ENCODE measurements at regions not wholly inside any gene's neighbourhood (a gene's known extent, or its start where the extent isn't known, plus 50 kb on each side); places are given as distances from the start of the nearest gene placed in this dataset.

DNA sequence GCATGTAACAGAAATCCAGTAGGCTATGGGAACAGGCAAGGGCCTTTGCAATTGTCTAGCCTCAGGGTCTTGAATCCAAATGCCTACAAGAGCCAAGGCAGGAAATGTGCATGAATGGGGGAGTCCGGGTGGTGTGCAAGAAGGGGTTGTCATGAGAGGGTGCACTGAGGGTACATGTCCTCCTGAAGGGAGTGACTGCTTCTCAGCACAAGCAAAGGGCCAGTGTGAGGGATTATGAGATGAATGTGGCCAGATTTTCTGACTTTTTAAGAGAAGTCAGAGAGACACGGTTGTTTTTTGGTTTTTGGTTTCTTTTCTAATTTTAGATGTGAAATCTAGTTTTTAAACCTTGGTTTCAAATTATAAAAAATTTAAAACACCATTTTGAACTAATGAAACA is 76.5 kb upstream of the LSM6 start:
- TF ChIP-seq POLR2AphosphoS5 (IDR thresholded peaks at IDR 0.05; ENCODE audit: low read depth, low read length) (no peak), SIN3A (IDR thresholded peaks at IDR 0.05; ENCODE audit: borderline replicate concordance, insufficient read depth, low read depth, low read length) (no peak), TCF7L2 (IDR thresholded peaks at IDR 0.05; ENCODE audit: low read depth, low read length) (no peak)
- TF ChIP-seq, protein P1, sequence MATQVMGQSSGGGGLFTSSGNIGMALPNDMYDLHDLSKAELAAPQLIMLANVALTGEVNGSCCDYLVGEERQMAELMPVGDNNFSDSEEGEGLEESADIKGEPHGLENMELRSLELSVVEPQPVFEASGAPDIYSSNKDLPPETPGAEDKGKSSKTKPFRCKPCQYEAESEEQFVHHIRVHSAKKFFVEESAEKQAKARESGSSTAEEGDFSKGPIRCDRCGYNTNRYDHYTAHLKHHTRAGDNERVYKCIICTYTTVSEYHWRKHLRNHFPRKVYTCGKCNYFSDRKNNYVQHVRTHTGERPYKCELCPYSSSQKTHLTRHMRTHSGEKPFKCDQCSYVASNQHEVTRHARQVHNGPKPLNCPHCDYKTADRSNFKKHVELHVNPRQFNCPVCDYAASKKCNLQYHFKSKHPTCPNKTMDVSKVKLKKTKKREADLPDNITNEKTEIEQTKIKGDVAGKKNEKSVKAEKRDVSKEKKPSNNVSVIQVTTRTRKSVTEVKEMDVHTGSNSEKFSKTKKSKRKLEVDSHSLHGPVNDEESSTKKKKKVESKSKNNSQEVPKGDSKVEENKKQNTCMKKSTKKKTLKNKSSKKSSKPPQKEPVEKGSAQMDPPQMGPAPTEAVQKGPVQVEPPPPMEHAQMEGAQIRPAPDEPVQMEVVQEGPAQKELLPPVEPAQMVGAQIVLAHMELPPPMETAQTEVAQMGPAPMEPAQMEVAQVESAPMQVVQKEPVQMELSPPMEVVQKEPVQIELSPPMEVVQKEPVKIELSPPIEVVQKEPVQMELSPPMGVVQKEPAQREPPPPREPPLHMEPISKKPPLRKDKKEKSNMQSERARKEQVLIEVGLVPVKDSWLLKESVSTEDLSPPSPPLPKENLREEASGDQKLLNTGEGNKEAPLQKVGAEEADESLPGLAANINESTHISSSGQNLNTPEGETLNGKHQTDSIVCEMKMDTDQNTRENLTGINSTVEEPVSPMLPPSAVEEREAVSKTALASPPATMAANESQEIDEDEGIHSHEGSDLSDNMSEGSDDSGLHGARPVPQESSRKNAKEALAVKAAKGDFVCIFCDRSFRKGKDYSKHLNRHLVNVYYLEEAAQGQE (IDR thresholded peaks at IDR 0.05; ENCODE audit: insufficient read depth in 1 of 2, low read depth in 2 of 2, low read length in 1 of 2), result no peak
- TF ChIP-seq, protein P2, sequence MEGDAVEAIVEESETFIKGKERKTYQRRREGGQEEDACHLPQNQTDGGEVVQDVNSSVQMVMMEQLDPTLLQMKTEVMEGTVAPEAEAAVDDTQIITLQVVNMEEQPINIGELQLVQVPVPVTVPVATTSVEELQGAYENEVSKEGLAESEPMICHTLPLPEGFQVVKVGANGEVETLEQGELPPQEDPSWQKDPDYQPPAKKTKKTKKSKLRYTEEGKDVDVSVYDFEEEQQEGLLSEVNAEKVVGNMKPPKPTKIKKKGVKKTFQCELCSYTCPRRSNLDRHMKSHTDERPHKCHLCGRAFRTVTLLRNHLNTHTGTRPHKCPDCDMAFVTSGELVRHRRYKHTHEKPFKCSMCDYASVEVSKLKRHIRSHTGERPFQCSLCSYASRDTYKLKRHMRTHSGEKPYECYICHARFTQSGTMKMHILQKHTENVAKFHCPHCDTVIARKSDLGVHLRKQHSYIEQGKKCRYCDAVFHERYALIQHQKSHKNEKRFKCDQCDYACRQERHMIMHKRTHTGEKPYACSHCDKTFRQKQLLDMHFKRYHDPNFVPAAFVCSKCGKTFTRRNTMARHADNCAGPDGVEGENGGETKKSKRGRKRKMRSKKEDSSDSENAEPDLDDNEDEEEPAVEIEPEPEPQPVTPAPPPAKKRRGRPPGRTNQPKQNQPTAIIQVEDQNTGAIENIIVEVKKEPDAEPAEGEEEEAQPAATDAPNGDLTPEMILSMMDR (IDR thresholded peaks at IDR 0.05), result no peak
- no peaks in the 10 kb centered on the region for H3K4me1 ChIP-seq (ENCODE audit: control insufficient read depth, insufficient read depth, low read length)
- intact Hi-C loops (cut with micrococcal nuclease; ENCODE audit: unreplicated experiment) (no loop called here), in situ Hi-C loops (cut with HindIII; ENCODE audit: low pct_unique_long_range_greater_than_20kb, low sequenced_read_pairs) (no loop called here)
- H3K27ac ChIP-seq (ENCODE audit: low read length), result no peak overlapping the region
- ATAC-seq, result no peak
- no peak for DNase-seq (ENCODE audit: low read depth, low spot score)
- H3K27me3 ChIP-seq (ENCODE audit: control insufficient read depth, insufficient read depth, low read length), result no peaks in the 10 kb centered on the region
- no peaks in the 10 kb centered on the region for H3K36me3 ChIP-seq (ENCODE audit: control insufficient read depth, insufficient read depth, low read length)
- no peaks in the 10 kb centered on the region for H3K9me3 ChIP-seq (ENCODE audit: control insufficient read depth, insufficient read depth, low read depth, low read length)
- BruUV-seq (replicated peaks), result no TSS peak
- ChIA-PET CTCF (no interaction called here), POLR2A (no interaction called here)
- no peak overlapping the region for H3K4me3 ChIP-seq (ENCODE audit: low read depth in 2 of 2, low read length in 2 of 2)

DNA sequence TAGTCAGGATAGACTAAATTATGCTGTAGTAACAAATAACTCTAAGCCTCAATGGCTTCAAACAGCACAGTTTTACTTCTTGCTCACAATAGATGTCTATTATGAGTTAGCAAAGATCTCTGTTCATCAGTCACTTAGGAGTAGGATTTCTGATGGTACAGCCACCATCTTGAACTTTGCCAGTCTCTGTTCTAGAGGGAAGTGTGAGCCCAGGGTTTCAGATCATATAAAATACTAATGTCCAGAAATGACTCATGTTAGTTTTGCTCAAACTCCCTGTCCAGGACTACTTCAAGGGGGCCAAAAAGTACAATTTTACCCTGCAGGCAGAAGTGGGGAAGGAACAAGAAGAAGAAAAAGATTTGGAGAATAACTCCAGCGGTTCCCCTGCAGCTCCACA is 77.1 kb upstream of the LSM6 start:
- BruUV-seq (replicated peaks), result no TSS peak
- Histone ChIP-seq H3K9me3 (ENCODE audit: control insufficient read depth, insufficient read depth, low read depth, low read length) (no peaks in the 10 kb centered on the region), H3K4me1 (ENCODE audit: control insufficient read depth, insufficient read depth, low read length) (no peaks in the 10 kb centered on the region), H3K36me3 (ENCODE audit: control insufficient read depth, insufficient read depth, low read length) (no peaks in the 10 kb centered on the region), H3K4me3 (ENCODE audit: low read depth in 2 of 2, low read length in 2 of 2) (no peak overlapping the region), H3K27me3 (ENCODE audit: control insufficient read depth, insufficient read depth, low read length) (no peaks in the 10 kb centered on the region), H3K27ac (ENCODE audit: low read length) (no peak overlapping the region)
- ChIA-PET POLR2A (no interaction called here), CTCF (no interaction called here)
- DNase-seq (ENCODE audit: low read depth, low spot score), result no peak
- TF ChIP-seq SIN3A (IDR thresholded peaks at IDR 0.05; ENCODE audit: borderline replicate concordance, insufficient read depth, low read depth, low read length), result no peak
- TF ChIP-seq, protein P2 (IDR thresholded peaks at IDR 0.05), result no peak
- TF ChIP-seq, protein P1 (IDR thresholded peaks at IDR 0.05; ENCODE audit: insufficient read depth in 1 of 2, low read depth in 2 of 2, low read length in 1 of 2), result no peak
- TF ChIP-seq POLR2AphosphoS5 (IDR thresholded peaks at IDR 0.05; ENCODE audit: low read depth, low read length), result no peak
- no peak for TF ChIP-seq TCF7L2 (IDR thresholded peaks at IDR 0.05; ENCODE audit: low read depth, low read length)
- ATAC-seq, result no peak
- intact Hi-C loops (cut with micrococcal nuclease; ENCODE audit: unreplicated experiment), result no loop called here
- in situ Hi-C loops (cut with HindIII; ENCODE audit: low pct_unique_long_range_greater_than_20kb, low sequenced_read_pairs), result no loop called here
